PC-9 (cell line): ENCODE measurements at regions not wholly inside any gene's neighbourhood (a gene's known extent, or its start where the extent isn't known, plus 50 kb on each side); places are given as distances from the start of the nearest gene placed in this dataset.

Experiments
- BruUV-seq: library from RNA; stranded (reverse); fragments of 400-500 nt; replicated peaks from 2 replicates; lab custom pipeline; 2021; lab: Mats Ljungman, UMichigan
- CTCF ChIA-PET: fragments of 300-600 bp; sonication (Branson Sonifier 250); formaldehyde crosslinking; loops from one replicate; lab custom pipeline; 2022; ENCODE audit warnings: antibody characterized with exemption; lab: Charles Lee
- POLR2A ChIA-PET: fragments of 300-600 bp; sonication (Branson Sonifier 250); formaldehyde crosslinking; loops from one replicate; lab custom pipeline; 2022; ENCODE audit warnings: antibody characterized with exemption; ENCODE audit not compliant: unreplicated experiment; lab: Charles Lee
- DNase-seq, 2 experiments: peaks; one replicate each; pipeline versions ENCODE4 v3.0.0 to v3.0.0-alpha.2; 2015 to 2022; ENCODE audit warnings: mixed read lengths in 1 of 2
- H2AFZ ChIP-seq: fragments of 200-600 bp; sonication (generic); 2 replicates; pipeline ENCODE4 v1.8.1; 2017; ENCODE audit warnings: antibody characterized with exemption
- H3F3A ChIP-seq: fragments of 200-600 bp; sonication (generic); 2 replicates; pipeline ENCODE4 v1.8.1; 2017; ENCODE audit warnings: antibody characterized with exemption, mild to moderate bottlenecking, low read depth; ENCODE audit not compliant: insufficient read depth
- H3K27ac ChIP-seq: fragments of 200-600 bp; sonication (generic); 2 replicates; pipeline ENCODE4 v1.6.1; 2016; ENCODE audit warnings: mixed run types
- H3K27me3 ChIP-seq: fragments of 200-600 bp; sonication (generic); 2 replicates; pipeline ENCODE4 v1.6.1; 2016; ENCODE audit warnings: low read depth, mixed run types; ENCODE audit not compliant: insufficient read depth
- H3K36me3 ChIP-seq: fragments of 200-600 bp; sonication (generic); 2 replicates; pipeline ENCODE4 v1.6.1; 2016; ENCODE audit warnings: low read depth, mixed run types
- H3K4me1 ChIP-seq: fragments of 200-600 bp; sonication (generic); replicated peaks from 2 replicates; pipeline ENCODE4 v1.6.1; 2016; ENCODE audit warnings: mixed run types; ENCODE audit not compliant: insufficient read depth
- H3K4me2 ChIP-seq: fragments of 200-600 bp; sonication (generic); 2 replicates; pipeline ENCODE4 v1.6.1; 2017; ENCODE audit warnings: mixed run types
- H3K4me3 ChIP-seq: fragments of 200-600 bp; sonication (generic); 2 replicates; pipeline ENCODE4 v1.6.1; 2016; ENCODE audit warnings: mixed run types
- H3K79me2 ChIP-seq: fragments of 200-600 bp; sonication (generic); 2 replicates; pipeline ENCODE4 v1.6.1; 2017; ENCODE audit warnings: low read depth, mixed run types
- H3K9me2 ChIP-seq: fragments of 200-600 bp; sonication (generic); 2 replicates; pipeline ENCODE4 v1.8.1; 2017; ENCODE audit warnings: mild to moderate bottlenecking; ENCODE audit not compliant: insufficient read depth
- H3K9me3 ChIP-seq: fragments of 200-600 bp; sonication (generic); 2 replicates; pipeline ENCODE4 v1.8.1; 2016; ENCODE audit warnings: low read depth; ENCODE audit not compliant: insufficient read depth
- H4K20me1 ChIP-seq: fragments of 200-600 bp; sonication (generic); 2 replicates; pipeline ENCODE4 v1.8.1; 2017; ENCODE audit not compliant: insufficient read depth
- CTCF ChIP-seq: fragments of 200-600 bp; sonication (generic); conservative IDR thresholded peaks from 2 replicates; pipeline ENCODE4 v1.6.1; 2017; ENCODE audit warnings: mixed run types, antibody characterized with exemption, mild to moderate bottlenecking, moderate library complexity
- EZH2 ChIP-seq: fragments of 200-600 bp; sonication (generic); IDR thresholded peaks from 2 replicates; pipeline ENCODE4 v1.8.0; 2017; ENCODE audit warnings: antibody characterized with exemption, low read depth
- intact Hi-C: fragments of 100-400 bp; cut with micrococcal nuclease; formaldehyde crosslinking; loops from one replicate; pipeline ENCODE4 v1.10.0; 2022; ENCODE audit not compliant: unreplicated experiment

- no peaks in the 10 kb centered on the region for H3K9me2 ChIP-seq
- no peak overlapping the region for H3K4me3 ChIP-seq
- no peaks in the 10 kb centered on the region for H4K20me1 ChIP-seq
- H3F3A ChIP-seq, result no peaks in the 10 kb centered on the region
- H3K4me1 ChIP-seq, result no peaks in the 10 kb centered on the region
- POLR2A ChIA-PET, result no interaction called here
- no peak overlapping the region for H3K27ac ChIP-seq
- no peaks in the 10 kb centered on the region for H3K79me2 ChIP-seq
- no TSS peak for BruUV-seq
- no peaks in the 10 kb centered on the region for H3K27me3 ChIP-seq
- no peaks in the 10 kb centered on the region for H3K9me3 ChIP-seq
- no peaks in the 10 kb centered on the region for H3K36me3 ChIP-seq
- no peak overlapping the region for H3K4me2 ChIP-seq
- no peak overlapping the region for H2AFZ ChIP-seq
- no peak for TF ChIP-seq CTCF
- no peak for TF ChIP-seq EZH2
- DNase-seq, result no peak
- intact Hi-C loops, result no loop called here
- CTCF ChIA-PET, result no interaction called here
Observed at GRCh38 chr6:119598883-119599282, 249.3 kb upstream of the MAN1A1 start.

- TF ChIP-seq EZH2, result no peak
- TF ChIP-seq CTCF, result no peak
- H3K4me3 ChIP-seq, result no peak overlapping the region
- no peaks in the 10 kb centered on the region for H3K4me1 ChIP-seq
- H3K79me2 ChIP-seq, result no peaks in the 10 kb centered on the region
- no peaks in the 10 kb centered on the region for H3K9me2 ChIP-seq
- H3K4me2 ChIP-seq, result no peak overlapping the region
- no peaks in the 10 kb centered on the region for H4K20me1 ChIP-seq
- no peak overlapping the region for H2AFZ ChIP-seq
- no peak overlapping the region for H3K27ac ChIP-seq
- no peaks in the 10 kb centered on the region for H3F3A ChIP-seq
- no peaks in the 10 kb centered on the region for H3K36me3 ChIP-seq
- H3K9me3 ChIP-seq, result no peaks in the 10 kb centered on the region
- no TSS peak for BruUV-seq
- no peak for DNase-seq
- ChIA-PET POLR2A (no interaction called here), CTCF (no interaction called here)
- intact Hi-C loops, result no loop called here
- H3K27me3 ChIP-seq, result no peaks in the 10 kb centered on the region
Observed at GRCh38 chr6:119594907-119595306, 245.3 kb upstream of the MAN1A1 start.

- intact Hi-C loops, result no loop called here
- no peaks in the 10 kb centered on the region for H3K9me3 ChIP-seq
Observed at GRCh38 chr6:119591235-119591634, 241.7 kb upstream of the MAN1A1 start.

More at GRCh38 chr6:119591235-119591634, 241.7 kb upstream of the MAN1A1 start:
- H3K4me2 ChIP-seq, result no peak overlapping the region
- no peaks in the 10 kb centered on the region for H3K79me2 ChIP-seq
- CTCF ChIA-PET, result no interaction called here
- H3K27me3 ChIP-seq, result no peaks in the 10 kb centered on the region
- no peaks in the 10 kb centered on the region for H3F3A ChIP-seq
- no peaks in the 10 kb centered on the region for H3K9me2 ChIP-seq
- H2AFZ ChIP-seq, result no peak overlapping the region
- no TSS peak for BruUV-seq
- POLR2A ChIA-PET, result no interaction called here
- no peaks in the 10 kb centered on the region for H4K20me1 ChIP-seq
- DNase-seq, result no peak
- H3K36me3 ChIP-seq, result no peaks in the 10 kb centered on the region
- H3K4me3 ChIP-seq, result no peak overlapping the region
- TF ChIP-seq EZH2 (no peak), CTCF (no peak)
- no peak overlapping the region for H3K27ac ChIP-seq
- H3K4me1 ChIP-seq, result peaks cover 8% of the 10 kb centered on the region
